ENCODE measurements at regions not wholly inside any gene's neighbourhood (a gene's known extent, or its start where the extent isn't known, plus 50 kb on each side); places are given as distances from the start of the nearest gene placed in this dataset.

DNA sequence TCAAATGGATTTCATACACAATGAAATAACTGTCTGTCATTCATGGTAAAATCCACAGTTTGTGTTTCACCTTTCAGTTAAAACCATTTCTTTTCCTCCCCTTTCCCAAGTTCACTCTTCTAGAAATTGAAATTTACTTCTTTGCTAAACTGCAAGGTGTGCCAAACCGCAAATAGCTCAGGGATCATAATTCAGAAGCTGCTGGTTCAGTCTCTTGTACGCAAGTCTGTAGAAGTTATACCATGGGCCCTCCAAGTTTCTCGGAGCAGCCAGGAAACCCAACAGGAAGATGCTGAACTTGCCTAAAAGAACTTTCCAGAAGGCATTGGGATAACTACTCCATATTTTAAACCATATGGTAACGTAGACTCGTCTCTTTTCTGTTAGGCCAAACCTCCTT is 268.9 kb downstream of the FLRT2 start:
- no peak for DNase-seq

DNA sequence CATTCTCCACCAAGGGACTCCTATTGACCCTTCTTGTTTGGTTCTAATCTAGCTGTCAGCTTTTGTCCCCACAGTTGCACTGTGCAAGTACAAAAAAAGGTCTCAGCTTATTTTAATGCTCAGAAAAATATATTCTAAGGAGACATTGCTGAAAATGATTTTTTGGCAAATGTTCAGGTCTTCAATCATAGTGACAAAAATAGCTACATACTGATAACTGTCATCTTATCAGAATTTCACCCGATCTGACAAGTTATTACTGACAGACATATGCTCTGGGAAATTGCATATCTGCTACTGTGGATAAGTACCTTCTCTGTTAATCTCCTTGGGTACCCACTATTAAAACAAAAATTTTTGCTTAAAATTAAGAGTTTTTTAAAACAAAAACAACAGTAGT is 263.6 kb downstream of the FLRT2 start:
- DNase-seq: no peak

DNA sequence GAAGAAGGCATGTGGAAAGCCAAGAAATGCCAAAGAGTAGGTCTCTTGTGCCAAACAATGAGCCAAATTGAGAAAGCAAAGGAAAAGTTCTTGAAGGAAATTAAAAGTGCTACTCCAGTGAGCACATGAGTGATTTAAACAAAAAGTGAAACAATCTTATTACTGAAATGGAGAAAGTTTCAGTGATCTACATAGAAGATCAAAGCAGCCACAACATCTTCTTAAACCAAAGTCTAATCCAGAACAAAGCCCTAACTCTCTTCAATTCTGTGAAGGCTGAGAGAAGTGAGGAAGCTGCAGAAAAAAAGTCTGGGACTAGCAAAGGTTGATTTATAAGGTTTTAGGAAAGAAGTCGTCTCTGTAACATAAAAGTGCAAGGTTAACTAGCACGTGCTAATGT is 259.6 kb downstream of the FLRT2 start:
- no peak for DNase-seq

DNA sequence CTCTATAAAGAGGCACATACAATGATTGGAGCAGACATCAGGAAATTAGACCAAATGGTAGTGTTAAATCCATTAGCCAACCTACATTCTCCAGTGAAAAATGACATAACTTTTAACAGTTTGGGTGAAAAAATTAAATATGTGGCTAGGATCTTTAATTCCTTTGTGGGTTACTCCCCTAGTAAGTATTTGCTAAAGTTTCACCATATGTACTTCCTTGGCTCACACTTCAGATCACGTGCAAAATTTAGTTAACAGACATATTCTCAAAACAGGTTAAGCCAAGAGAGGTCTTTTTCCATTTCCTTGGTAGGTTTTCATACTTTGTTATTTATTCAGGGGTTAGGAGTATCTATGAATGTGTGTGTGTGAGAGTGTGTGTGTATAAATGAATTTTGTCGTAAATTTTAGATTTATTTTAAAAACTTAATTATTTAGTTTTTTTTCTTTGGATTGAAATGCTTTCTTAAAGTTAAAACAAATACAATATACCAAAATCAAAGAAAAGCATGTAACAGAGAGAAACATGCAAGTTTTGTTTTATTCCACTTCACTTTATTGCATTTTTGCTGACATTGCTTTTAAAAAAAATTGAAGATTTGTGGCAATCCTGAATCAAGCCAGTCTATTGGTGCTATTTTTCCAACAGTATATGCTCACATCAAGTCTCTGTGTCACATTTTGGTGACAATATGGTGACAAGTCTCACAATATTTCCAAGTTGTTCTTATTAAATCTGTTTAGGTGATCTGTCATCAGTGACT is 258.7 kb downstream of the FLRT2 start:
- no peak for DNase-seq

DNA sequence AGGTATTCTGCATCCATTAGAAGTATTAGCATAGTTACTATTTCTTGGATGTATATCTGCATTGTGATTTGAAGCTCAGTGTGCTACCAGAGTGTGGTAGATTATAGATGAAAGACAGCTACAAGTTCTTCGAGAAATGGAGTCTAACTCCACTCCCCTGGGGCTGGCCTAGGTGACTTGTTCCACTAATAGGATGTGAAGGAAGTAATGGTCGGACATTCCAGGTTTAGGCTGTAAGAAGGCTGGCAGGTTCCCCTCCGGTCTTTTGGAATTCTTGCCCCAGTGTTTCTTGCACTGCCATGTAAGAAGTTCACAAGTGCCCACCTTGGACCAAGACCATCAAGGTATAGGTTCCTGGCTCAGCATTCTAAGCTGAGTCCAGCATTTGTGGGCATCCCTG is 236.4 kb downstream of the FLRT2 start:
- DNase-seq: no peak

DNA sequence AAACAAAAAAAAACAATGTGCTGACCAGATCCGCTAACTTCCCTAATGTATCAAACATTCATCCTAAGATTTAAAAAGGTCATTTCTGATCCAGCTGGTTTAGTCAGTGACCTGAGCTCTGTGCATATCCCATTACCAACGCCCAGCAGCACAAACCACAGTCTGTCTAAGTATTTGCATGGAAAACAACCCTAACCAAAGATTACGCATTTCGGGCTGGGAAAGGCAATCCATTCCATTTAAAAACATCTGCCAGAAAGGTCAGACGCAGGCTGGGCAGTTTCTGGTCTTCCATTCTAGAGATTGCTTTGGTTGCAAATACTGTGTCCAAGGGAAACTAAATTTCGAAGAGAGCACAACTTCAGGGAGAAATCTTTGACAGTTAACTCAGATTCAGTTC is 234.9 kb downstream of the FLRT2 start:
- DNase-seq: no peak

DNA sequence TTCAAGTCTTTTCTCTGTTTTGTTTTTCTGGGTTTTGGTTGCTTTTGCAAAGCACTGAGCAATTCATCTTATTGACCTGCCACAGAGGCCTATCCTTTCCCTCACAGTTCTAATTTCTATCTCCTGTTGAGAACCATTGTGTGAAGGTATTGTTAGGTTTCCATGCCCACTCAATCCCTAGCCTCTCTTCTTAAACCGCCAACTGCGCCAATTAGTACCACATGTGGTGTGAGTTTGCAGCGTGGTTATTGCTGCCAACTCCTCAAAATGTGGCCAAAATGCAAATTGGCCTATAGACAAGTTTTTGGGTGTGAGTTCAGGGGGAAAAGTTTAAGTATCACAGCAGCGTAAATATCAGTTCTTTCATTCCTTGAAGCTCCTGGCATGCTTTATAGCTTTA is 232.6 kb downstream of the FLRT2 start:
- DNase-seq: no peak

DNA sequence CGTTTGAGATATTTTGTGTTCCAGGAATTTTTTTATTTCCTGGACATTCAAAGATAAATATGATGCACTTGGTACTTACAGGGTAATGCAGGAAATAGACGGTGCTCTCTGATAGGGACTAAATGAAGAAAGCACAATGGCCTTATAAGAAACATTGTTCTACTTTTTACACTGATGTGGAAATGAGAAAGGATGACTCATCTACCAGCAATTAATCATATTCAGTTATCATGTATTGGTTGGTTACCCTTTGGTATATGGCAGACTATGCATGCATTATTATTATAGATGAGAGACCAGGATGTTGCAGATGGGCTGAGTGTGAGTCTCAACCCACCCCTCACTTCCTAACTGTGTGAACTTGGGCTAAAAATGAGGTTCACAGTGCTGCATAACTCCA is 222.2 kb downstream of the FLRT2 start:
- no peak for DNase-seq

DNA sequence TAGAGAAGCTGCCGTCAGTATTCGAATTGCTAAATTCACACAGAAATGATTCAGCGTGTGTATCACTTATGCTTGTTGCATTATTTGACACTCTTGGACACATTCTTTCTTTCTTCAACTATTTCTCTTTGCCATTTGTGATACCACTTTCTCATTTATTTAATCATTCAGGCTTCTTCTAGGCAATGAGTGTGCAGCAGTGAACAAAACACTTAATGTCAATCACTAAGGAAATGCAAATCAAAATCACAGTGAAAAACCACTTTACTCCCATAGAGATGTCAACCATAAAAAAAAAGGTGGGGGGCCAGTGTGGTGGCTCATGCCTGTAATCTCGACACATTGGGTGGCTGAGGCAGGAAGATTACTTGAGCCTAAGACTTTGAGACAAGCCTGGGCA is 214.6 kb downstream of the FLRT2 start:
- DNase-seq: no peak

DNA sequence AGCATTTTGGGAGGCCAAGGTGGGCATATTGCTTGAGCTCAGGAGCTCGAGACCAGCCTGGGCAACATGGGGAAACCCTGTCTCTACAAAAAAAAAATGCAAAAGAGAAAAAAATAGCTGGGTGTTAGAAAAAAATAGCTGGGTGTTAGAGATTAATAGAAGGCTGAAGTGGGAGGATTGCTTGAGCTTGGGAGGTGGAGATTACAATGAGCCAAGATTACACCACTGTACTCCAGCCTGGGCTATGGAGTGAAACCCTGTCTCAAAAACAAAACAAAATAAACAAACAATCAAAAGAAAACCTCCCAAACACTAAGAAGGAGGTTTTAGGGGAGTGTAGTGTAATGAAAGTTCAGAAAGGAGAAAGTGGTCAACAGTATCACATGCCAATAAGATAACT is 202.1 kb downstream of the FLRT2 start:
- DNase-seq: no peak

DNA sequence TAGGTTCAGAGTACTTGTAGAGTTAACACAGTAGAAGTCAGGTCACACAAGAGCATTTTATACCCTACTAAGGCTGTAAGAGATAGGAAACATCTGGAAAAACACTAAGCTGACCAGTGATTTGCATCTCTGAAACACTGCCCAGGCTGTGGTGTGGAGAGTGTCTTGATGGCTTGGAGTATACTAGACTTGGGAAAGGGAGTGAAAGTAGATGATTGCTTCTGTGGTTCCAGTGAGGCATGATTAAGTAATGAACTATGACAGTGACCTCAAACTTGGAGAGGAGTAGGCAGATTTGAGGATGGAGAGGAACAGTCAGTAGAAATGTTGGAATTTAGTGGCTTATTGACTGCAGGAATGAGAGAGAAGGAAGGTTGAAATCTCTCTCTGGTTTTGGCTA is 201.2 kb downstream of the FLRT2 start:
- DNase-seq: no peak

DNA sequence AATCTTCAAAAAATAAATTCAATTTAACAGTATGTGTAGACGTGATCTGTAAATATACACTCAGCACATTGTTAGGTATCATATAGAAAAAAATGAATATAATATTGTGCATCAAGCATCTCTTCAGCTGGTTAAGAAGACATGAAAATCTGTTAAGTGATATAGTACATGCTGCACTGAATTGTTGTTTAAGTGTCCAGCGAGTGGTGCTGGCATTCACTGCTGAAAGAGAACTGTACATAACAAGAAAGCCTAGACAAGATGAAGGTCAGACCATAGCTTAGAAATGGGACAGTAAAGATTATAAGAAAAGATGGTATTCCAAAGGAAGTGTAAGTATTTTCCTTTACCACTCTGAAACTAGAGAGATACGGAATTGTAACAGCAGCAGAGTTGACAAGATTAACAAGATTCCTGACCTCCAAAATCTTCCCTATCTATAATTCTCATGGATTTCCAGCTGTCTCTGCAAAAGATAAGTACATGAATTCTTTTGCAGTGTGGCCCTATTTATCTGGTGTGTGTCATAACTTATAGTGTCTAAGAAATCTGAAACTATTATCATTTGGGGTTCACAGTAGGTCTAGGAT is 198.6 kb downstream of the FLRT2 start:
- no peak for DNase-seq

DNA sequence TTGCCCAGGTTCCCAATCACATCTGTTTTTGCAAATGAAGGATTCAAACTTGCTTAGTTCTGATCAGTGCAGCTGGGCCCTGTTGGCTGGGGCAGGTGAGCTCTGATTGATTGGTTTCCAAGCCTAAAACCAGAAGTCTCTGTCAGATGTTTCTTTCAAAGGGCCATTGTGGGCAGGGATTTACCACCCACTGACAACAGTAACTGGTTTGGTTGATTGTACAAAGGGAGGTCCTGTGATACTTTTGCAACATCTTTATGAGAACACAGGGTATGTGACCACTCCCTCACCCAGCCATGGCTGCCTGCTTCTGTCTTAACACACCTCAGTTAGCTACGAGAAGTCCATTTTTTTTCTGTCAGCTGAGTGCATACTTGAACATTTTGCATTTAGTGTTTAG is 184.1 kb downstream of the FLRT2 start:
- no peak for DNase-seq

DNA sequence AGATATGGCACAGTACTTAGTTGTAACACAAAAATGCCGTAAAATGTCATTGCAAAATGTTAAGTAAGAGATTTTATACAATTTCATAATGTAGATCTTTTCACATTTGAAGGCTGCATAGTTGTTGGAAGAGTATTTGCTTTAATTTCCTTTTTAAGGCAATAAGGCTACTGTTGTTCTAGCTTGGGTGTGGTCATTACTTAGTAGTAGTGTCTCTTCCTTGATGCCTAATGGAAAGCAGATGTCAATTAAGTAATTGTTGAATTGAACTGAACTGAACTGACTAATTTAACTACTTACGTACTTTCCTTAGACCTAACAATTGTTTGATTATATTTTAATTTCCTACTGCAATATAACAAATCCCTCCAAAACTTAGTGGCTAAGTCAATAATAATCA is 181.7 kb downstream of the FLRT2 start:
- no peak for DNase-seq

Measured in CD4-positive, alpha-beta T cell treated with Interferon alpha-2 for 1 hour (primary cell).